GM19351 (cell line): ENCODE measurements at regions not wholly inside any gene's neighbourhood (a gene's known extent, or its start where the extent isn't known, plus 50 kb on each side); places are given as distances from the start of the nearest gene placed in this dataset.
A peak's percentile ranks its signal among the peaks of the same experiment; 100 is the strongest.

Source experiments
- ATAC-seq: cut with Tn5 transposase; IDR thresholded peaks from one replicate; pipeline ENCODE4 v1.9.1; 2021; ENCODE audit warnings: mild to moderate bottlenecking, moderate library complexity; ENCODE audit not compliant: unreplicated experiment

- no peak for ATAC-seq
These were observed 116.8 kb upstream of the SPATA13 start for GRCh38 chr13:24043590-24044350.

GRCh38 chr13:24045597-24045996, 114.9 kb upstream of the SPATA13 start:
- ATAC-seq: no peak

GRCh38 chr13:24050292-24050711, 110.2 kb upstream of the SPATA13 start:
- ATAC-seq: no peak

- no peak for ATAC-seq
These were observed 109.5 kb upstream of the SPATA13 start for GRCh38 chr13:24050796-24051715.

GRCh38 chr13:24052547-24053518, 107.7 kb upstream of the SPATA13 start:
- no peak for ATAC-seq

- peak; percentile 82 for ATAC-seq
These were observed 106.8 kb upstream of the SPATA13 start for GRCh38 chr13:24053519-24054251.

GRCh38 chr13:24056616-24057137, 103.8 kb upstream of the SPATA13 start:
- ATAC-seq: no peak

GRCh38 chr13:24060993-24061392, 99.5 kb upstream of the SPATA13 start:
- ATAC-seq: peak; percentile 53

GRCh38 chr13:24063281-24063877, 97.1 kb upstream of the SPATA13 start:
- ATAC-seq: no peak

GRCh38 chr13:24064371-24064770, 96.1 kb upstream of the SPATA13 start:
- ATAC-seq: no peak

GRCh38 chr13:24065176-24065575, 95.3 kb upstream of the SPATA13 start:
- no peak for ATAC-seq

- no peak for ATAC-seq
These were observed 93.9 kb upstream of the SPATA13 start for GRCh38 chr13:24066405-24067295.

- ATAC-seq: no peak
These were observed 92.0 kb upstream of the SPATA13 start for GRCh38 chr13:24068472-24068871.

- no peak for ATAC-seq
These were observed 89.5 kb upstream of the SPATA13 start for GRCh38 chr13:24071016-24071415.

- no peak for ATAC-seq
These were observed 89.0 kb upstream of the SPATA13 start for GRCh38 chr13:24071423-24072075.

GRCh38 chr13:24073657-24074056, 86.9 kb upstream of the SPATA13 start:
- no peak for ATAC-seq

- no peak for ATAC-seq
These were observed 85.8 kb upstream of the SPATA13 start for GRCh38 chr13:24074678-24075077.
